ENCODE measurements at regions not wholly inside any gene's neighbourhood (a gene's known extent, or its start where the extent isn't known, plus 50 kb on each side); places are given as distances from the start of the nearest gene placed in this dataset.
"Not testable (repeated sequence)": the region's sequence is repeated elsewhere in the genome, so short reads cannot be mapped to it uniquely, and the experiment has no call there.

DNA sequence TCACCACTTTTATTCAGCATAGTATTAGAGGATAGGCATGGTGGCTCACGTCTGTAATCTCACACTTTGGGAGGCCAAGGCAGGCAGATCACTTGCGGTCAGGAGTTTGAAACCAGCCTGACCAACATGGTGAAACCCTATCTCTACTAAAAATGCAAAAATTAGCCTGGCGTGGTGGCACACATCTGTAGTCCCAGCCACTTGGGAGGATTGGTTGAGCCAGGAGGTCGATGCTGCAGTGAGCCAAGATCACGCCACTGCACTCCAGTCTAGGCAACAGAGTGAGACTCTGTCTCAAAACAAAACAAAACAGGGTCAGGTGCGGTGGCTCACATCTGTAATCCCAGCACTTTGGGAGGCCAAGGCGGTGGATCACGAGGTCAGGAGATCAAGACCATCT is 190.3 kb upstream of the SFSWAP start:
- not testable (repeated sequence) for H3K36me3 ChIP-seq (ENCODE audit: insufficient read depth, low read length); H3K9ac ChIP-seq (ENCODE audit: low read depth, low read length); H3K9me3 ChIP-seq (ENCODE audit: control insufficient read depth, insufficient read depth, low read length); H3K4me1 ChIP-seq (ENCODE audit: insufficient read depth, low read length)

DNA sequence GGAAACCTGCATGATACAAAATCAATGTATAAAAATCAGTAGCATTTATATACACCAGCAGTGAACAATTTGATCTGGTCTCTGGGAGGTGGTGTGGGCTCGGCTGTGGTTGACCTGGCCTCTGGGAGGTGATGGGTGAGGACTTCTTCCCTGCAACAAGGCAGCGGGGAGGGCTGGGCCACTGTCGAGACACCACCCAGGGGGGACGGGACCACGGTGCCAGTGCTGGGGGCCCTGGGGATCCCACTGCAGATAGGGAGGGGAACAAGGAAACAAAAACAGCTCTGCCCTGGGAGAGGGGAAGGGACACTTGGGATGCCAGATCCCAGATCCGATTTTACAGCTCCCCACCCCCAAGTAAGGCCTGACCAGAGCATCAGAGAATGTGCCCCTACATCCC is 189.6 kb upstream of the SFSWAP start:
- Histone ChIP-seq H3K9me3 (ENCODE audit: control insufficient read depth, insufficient read depth, low read length) (no peaks in the 10 kb centered on the region), H3K9ac (ENCODE audit: low read depth, low read length) (no peak overlapping the region), H3K36me3 (ENCODE audit: insufficient read depth, low read length) (no peaks in the 10 kb centered on the region), H3K4me1 (ENCODE audit: insufficient read depth, low read length) (no peaks in the 10 kb centered on the region)

DNA sequence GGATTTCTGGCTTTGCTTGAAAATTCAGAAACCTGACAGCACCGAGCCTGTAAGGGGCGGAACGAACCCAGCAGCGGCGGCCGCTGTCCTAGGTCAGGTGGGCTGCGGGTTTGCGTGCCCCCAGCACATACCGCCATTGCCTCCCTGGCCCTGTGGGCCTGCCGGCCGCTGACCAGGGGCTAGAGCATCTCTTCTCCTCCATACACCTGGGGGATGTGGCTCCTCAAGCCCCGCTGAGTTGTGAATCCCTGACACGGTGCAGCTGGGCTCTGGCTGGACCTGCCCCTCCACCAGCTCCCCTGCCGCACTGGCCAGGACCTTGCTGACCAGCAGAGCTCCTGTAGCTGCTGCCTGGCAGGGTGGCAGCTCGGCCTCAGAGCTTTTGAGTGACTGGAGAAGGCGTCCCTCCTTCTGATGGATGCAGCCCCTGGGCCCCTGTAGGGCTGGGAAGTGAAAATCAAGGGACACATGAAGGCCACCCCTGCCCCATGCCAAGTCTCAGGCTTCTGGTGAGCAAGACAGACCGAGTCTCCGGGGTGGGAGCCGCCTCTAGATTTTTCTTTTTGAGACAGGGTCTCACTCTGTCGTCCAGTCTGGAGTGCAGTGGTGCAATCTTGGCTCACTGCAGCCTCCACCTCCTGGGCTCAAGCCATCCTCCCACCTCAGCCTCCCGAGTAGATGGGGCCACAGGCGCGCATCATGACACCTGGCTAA is 184.9 kb upstream of the SFSWAP start:
- H3K36me3 ChIP-seq (ENCODE audit: insufficient read depth, low read length) = no peaks in the 10 kb centered on the region
- H3K4me1 ChIP-seq (ENCODE audit: insufficient read depth, low read length) = no peaks in the 10 kb centered on the region
- no peaks in the 10 kb centered on the region for H3K9me3 ChIP-seq (ENCODE audit: control insufficient read depth, insufficient read depth, low read length)
- no peak overlapping the region for H3K9ac ChIP-seq (ENCODE audit: low read depth, low read length)

DNA sequence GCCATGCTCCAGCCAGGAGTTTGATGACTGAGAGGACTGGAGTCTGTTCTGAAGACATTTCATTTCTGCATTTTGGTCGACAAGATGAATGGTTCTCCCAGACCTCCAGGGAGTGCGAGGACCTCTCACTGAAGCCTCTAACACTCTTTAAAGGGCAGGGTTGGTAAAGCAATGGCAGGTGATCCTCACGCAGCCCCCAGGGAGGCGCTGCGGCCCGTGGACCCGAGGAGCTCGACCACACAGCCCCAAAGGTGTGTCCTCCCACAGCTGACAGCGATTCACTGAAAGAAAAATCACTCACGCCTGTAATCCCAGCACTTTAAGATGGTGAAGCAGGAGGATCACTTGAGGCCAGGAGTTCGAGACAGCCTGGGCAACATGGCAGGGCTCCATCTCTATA is 183.8 kb upstream of the SFSWAP start:
- H3K9ac ChIP-seq (ENCODE audit: low read depth, low read length) = no peak overlapping the region
- H3K9me3 ChIP-seq (ENCODE audit: control insufficient read depth, insufficient read depth, low read length) = no peaks in the 10 kb centered on the region
- no peaks in the 10 kb centered on the region for H3K36me3 ChIP-seq (ENCODE audit: insufficient read depth, low read length)
- no peaks in the 10 kb centered on the region for H3K4me1 ChIP-seq (ENCODE audit: insufficient read depth, low read length)

DNA sequence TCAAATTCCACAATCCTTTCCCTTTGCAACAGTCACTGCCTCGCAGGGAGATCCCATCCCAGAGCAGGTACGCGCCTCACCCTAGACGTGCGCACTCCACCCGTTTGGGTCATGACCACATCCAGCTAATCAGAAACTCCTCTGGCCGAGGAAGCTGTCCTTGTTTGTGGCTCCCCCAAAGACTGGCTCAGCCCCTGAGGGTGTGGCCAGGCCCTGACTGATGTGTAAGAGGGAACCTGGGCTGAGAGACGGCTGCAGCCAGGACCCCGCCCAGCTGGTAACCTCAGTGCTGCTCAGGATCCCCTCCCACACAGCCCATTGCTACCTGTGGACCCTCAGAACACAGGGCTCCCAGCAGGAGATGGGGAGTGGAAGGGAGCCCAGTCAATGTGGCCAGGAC is 183.2 kb upstream of the SFSWAP start:
- Histone ChIP-seq H3K36me3 (ENCODE audit: insufficient read depth, low read length) (no peaks in the 10 kb centered on the region), H3K4me1 (ENCODE audit: insufficient read depth, low read length) (no peaks in the 10 kb centered on the region), H3K9me3 (ENCODE audit: control insufficient read depth, insufficient read depth, low read length) (no peaks in the 10 kb centered on the region), H3K9ac (ENCODE audit: low read depth, low read length) (no peak overlapping the region)

DNA sequence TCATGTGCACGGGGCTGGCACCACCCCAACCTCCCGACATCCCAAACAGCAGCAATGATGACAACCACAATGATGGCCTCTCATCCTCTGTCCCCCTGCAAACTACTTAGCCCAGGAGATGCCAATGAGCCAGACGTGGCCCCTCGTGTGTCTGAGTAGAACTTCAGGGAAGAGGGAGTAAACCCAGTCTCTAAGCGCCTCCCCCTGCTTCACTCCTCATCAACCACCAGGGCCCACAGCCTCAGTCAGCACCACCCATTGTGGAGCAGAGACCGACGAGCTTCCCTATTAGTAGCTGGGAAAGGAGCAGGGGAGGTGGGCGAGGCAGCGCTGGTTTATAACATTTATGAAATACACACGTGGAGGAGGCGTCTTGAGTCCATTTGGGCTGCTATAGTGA is 182.7 kb upstream of the SFSWAP start:
- H3K36me3 ChIP-seq (ENCODE audit: insufficient read depth, low read length) = no peaks in the 10 kb centered on the region
- H3K9me3 ChIP-seq (ENCODE audit: control insufficient read depth, insufficient read depth, low read length) = no peaks in the 10 kb centered on the region
- no peak overlapping the region for H3K9ac ChIP-seq (ENCODE audit: low read depth, low read length)
- H3K4me1 ChIP-seq (ENCODE audit: insufficient read depth, low read length) = no peaks in the 10 kb centered on the region

DNA sequence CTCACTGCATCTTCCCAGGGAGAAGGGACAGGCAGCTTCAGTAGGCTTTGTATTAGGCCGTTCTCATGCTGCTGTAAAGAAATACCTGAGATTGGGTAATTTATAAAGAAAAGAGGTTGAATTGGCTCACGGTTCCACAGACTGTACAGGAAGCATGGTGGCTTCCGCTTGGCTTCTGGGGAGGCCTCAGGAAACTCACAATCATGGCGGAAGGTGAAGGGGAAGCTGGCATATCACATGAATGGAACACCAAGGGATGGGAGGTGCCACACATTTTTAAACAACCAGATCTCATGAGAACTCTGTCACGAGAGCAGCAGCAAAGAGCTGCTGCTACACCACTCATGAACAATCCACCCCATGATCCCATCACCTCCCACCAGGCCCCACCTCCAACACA is 182.2 kb upstream of the SFSWAP start:
- Histone ChIP-seq H3K9me3 (ENCODE audit: control insufficient read depth, insufficient read depth, low read length) (no peaks in the 10 kb centered on the region), H3K36me3 (ENCODE audit: insufficient read depth, low read length) (no peaks in the 10 kb centered on the region), H3K4me1 (ENCODE audit: insufficient read depth, low read length) (no peaks in the 10 kb centered on the region), H3K9ac (ENCODE audit: low read depth, low read length) (no peak overlapping the region)

DNA sequence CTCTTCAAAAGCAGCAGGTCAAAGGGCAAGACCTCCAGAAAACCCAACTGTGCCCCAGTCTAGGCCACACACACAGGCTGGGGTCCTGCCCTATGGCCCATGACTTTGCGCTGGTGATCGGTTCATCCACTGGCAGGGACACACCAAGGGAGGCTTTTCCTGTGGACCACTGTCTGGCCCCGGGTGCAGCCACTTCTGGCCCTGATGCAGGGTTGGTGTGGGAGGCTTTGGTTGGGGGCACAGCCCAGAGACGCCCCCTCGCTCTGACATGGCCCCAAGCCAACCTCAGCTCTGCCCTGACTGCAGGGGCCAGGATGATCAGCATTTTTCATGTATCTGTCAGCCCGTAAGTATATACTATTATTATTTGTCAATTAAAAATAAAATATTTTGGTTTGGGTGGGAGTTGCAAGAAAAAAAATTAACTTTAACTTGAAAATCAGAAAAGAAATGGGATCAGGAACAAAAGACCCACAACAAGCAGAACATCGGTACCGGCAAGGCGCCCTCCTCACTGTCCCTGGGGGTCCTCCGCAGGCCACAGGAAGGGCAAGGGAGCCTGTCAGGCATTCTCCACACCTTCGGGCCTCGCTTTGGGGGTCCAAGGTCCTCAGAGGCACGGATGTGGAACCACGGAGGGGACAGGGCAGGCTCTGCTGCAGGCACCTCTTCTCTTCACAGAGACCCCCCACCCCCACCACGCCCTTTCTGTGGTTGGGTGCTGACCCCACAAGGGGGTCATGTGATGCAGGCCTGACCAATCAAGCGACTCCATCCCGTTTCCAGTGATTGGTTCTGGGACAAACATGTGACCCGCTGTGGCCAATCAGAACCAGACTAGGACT is 181.5 kb upstream of the SFSWAP start:
- Histone ChIP-seq H3K4me1 (ENCODE audit: insufficient read depth, low read length) (no peaks in the 10 kb centered on the region), H3K36me3 (ENCODE audit: insufficient read depth, low read length) (no peaks in the 10 kb centered on the region), H3K9ac (ENCODE audit: low read depth, low read length) (no peak overlapping the region), H3K9me3 (ENCODE audit: control insufficient read depth, insufficient read depth, low read length) (no peaks in the 10 kb centered on the region)

DNA sequence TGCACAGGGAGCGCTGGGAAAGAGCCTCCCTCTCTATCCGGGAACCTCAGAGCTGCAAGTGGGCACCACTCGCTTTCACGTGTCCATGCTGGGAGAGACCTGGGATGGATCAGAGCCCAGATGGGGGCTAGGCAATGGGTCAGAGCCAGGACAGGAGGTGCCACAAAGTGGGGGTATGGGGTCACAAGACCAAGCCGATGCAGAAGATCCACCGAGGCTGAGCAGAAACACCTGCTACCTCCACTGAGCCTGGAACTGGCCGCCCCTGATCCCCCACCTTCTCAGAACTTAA is 180.9 kb upstream of the SFSWAP start:
- no peak overlapping the region for H3K9ac ChIP-seq (ENCODE audit: low read depth, low read length)
- H3K36me3 ChIP-seq (ENCODE audit: insufficient read depth, low read length) = no peaks in the 10 kb centered on the region
- no peaks in the 10 kb centered on the region for H3K4me1 ChIP-seq (ENCODE audit: insufficient read depth, low read length)
- H3K9me3 ChIP-seq (ENCODE audit: control insufficient read depth, insufficient read depth, low read length) = no peaks in the 10 kb centered on the region

DNA sequence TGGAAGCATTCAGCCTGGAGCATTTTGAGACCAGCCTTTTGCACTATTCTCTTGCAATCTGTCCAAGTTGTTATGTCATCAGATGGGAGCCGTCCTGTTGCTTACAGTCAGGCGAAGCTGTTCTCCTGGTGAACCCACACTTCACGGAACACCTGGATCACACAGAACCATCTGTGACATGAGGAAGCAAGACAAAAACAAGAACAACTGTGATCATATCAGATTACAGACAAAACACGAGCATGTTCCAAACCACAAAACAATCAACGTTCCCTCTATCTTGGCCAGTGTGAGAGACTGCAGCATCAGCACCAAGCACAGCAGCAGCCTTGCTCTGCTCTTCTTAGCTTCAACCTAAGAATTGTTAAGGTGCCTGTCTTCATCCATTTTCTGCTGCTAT is 180.5 kb upstream of the SFSWAP start:
- H3K4me1 ChIP-seq (ENCODE audit: insufficient read depth, low read length) = no peaks in the 10 kb centered on the region
- H3K36me3 ChIP-seq (ENCODE audit: insufficient read depth, low read length) = no peaks in the 10 kb centered on the region
- no peak overlapping the region for H3K9ac ChIP-seq (ENCODE audit: low read depth, low read length)
- H3K9me3 ChIP-seq (ENCODE audit: control insufficient read depth, insufficient read depth, low read length) = no peaks in the 10 kb centered on the region

DNA sequence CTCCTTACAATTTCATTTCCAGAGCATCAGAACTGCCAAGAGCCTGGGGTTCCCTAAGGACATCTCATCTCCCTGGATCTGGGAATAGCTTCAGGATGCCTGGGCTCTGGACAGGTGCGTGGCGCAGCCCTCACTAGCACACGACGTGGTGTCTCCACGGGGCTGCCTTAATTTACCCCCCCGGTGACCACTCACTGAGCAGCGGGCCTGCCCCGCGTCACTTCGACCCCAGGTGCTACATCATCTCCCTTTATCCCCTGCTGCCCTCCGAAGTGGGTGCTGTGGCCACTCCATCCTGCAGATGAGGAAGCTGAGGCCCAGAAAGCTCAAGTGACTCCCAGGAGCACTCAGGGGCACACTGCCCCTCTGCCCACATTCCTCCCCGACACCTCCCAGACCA is 177.8 kb upstream of the SFSWAP start:
- no peak overlapping the region for H3K9ac ChIP-seq (ENCODE audit: low read depth, low read length)
- H3K4me1 ChIP-seq (ENCODE audit: insufficient read depth, low read length) = no peaks in the 10 kb centered on the region
- H3K36me3 ChIP-seq (ENCODE audit: insufficient read depth, low read length) = no peaks in the 10 kb centered on the region
- no peaks in the 10 kb centered on the region for H3K9me3 ChIP-seq (ENCODE audit: control insufficient read depth, insufficient read depth, low read length)

DNA sequence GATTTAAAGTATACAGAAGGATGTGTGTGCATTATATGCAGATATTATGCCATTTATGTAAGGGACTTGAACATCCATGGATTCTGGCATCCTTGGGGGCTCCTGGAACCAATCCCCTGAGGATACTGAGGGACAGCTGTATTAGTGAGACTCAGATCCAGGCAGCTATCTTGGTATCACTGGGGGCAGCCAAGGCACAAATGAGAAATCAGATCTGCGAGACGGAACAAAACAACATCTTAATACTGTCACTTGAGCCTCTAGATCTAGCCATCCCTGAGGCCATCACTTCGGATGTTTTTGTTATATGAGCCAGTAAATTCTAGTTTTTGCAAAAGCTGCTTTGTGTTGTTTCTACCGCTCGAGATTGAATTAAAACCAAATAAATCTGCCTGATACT is 175.1 kb upstream of the SFSWAP start:
- no peaks in the 10 kb centered on the region for H3K36me3 ChIP-seq (ENCODE audit: insufficient read depth, low read length)
- no peak overlapping the region for H3K9ac ChIP-seq (ENCODE audit: low read depth, low read length)
- H3K4me1 ChIP-seq (ENCODE audit: insufficient read depth, low read length) = no peaks in the 10 kb centered on the region
- H3K9me3 ChIP-seq (ENCODE audit: control insufficient read depth, insufficient read depth, low read length) = no peaks in the 10 kb centered on the region

DNA sequence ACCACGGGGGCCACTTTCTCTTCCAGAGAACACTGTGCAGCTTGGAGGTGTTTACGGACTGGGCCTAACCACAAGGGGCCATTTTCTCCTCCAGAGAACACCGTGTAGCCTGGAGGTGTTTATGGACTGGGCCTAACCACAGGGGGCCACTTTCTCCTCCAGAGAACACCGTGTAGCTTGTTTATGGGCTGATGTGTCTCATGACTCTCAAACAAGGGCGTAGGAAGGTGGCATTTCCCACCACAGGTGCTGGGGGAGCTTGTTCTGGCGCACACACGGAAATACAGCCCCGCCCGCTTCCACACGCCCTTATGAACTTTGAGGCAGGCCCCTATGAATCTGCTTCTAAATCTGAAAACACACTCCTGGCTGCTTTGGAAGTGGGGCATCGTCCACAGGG is 174.6 kb upstream of the SFSWAP start:
- H3K9ac ChIP-seq (ENCODE audit: low read depth, low read length) = no peak overlapping the region
- H3K4me1 ChIP-seq (ENCODE audit: insufficient read depth, low read length) = no peaks in the 10 kb centered on the region
- H3K36me3 ChIP-seq (ENCODE audit: insufficient read depth, low read length) = no peaks in the 10 kb centered on the region
- no peaks in the 10 kb centered on the region for H3K9me3 ChIP-seq (ENCODE audit: control insufficient read depth, insufficient read depth, low read length)

DNA sequence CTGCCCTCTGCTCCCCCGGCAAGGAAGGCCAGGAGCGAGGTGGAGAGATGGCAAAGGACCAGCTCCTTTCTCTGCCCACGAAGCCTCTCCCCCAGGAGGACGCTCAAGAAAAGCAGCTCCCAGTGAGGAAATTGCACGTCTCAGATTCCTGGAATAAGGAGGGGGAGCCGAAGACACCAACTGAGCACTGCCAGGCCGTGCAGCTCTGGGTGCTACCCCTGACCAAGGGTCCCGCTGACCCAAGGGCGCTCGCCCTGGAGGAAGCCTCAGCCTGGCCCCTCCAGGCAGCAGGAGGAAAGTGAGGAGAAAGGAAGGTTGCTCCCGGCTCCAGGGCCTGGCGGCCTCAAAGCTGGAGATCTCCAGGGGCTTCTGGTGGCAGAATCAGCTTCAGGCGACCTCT is 174.1 kb upstream of the SFSWAP start:
- Histone ChIP-seq H3K4me1 (ENCODE audit: insufficient read depth, low read length) (no peaks in the 10 kb centered on the region), H3K36me3 (ENCODE audit: insufficient read depth, low read length) (no peaks in the 10 kb centered on the region), H3K9me3 (ENCODE audit: control insufficient read depth, insufficient read depth, low read length) (no peaks in the 10 kb centered on the region), H3K9ac (ENCODE audit: low read depth, low read length) (no peak overlapping the region)

DNA sequence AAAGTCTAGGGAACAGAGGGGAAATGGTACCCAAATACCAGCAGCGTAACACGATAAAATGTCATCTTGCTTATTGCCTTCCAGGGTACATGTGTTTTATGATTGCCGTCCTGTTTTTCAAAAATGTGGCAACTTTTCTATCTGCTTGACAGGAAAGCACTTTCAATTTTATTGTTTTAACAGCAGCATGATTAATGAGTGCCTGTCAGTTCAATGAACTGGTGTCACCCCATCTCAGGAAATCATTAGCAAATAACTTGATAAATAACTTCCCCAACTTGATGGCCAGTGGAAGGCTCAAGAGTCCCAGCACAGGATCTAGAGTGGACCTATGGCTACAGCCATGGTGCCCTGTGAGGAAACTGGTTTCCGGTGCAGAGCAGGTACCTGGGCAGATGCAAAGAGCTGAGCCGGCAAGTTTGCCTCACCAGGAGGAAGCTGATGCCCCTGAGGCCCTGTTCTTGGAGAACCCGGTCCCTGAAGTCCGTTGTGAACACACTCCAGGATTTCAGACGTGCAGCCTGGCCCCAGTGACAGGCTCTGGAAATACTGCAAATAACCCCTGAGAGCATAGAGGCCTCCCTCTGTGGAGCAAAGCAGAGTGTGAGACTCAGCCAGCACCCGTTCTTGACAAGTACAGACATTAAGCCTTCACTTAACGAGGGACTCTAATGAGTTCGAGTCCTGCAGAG is 173.5 kb upstream of the SFSWAP start:
- Histone ChIP-seq H3K9ac (ENCODE audit: low read depth, low read length) (no peak overlapping the region), H3K36me3 (ENCODE audit: insufficient read depth, low read length) (no peaks in the 10 kb centered on the region), H3K4me1 (ENCODE audit: insufficient read depth, low read length) (no peaks in the 10 kb centered on the region), H3K9me3 (ENCODE audit: control insufficient read depth, insufficient read depth, low read length) (no peaks in the 10 kb centered on the region; the same call in 1 of the 2 replicates)

Data from ES-I3 (cell line).